Esophagus squamous epithelium (tissue), 5 donors: ENCODE measurements at regions not wholly inside any gene's neighbourhood (a gene's known extent, or its start where the extent isn't known, plus 50 kb on each side); places are given as distances from the start of the nearest gene placed in this dataset.

Experiments
- DNase-seq: peaks from one replicate; lab custom pipeline; 2025; lab: John Stamatoyannopoulos, UW
- H3K27ac ChIP-seq, 4 donors: fragments of 200-600 bp; sonication (generic); one replicate each; pipeline ENCODE4 v1.5.1; 2016 to 2019; ENCODE audit warnings: mild to moderate bottlenecking in 1 of 4
- H3K27me3 ChIP-seq, 4 donors: fragments of 200-600 bp; sonication (generic); 1 replicate in 3 of 4; 2 replicates in 1 of 4; pipeline versions ENCODE4 v1.5.1 to v1.6.0; 2017 to 2021; ENCODE audit warnings: antibody characterized with exemption in 1 of 4
- H3K36me3 ChIP-seq, 3 donors: fragments of 200-600 bp; sonication (generic); one replicate each; pipeline ENCODE4 v1.5.1; 2016 to 2019
- H3K4me1 ChIP-seq, 3 donors: fragments of 200-600 bp; sonication (generic); one replicate each; pipeline ENCODE4 v1.5.1; 2017 to 2019
- H3K4me3 ChIP-seq, 4 donors: fragments of 200-600 bp; sonication (generic); 1 replicate in 3 of 4; 2 replicates in 1 of 4; pipeline ENCODE4 v1.5.1; 2016 to 2019; ENCODE audit warnings: mild to moderate bottlenecking in 2 of 4, moderate library complexity in 1 of 4
- H3K9me3 ChIP-seq, 3 donors: fragments of 200-600 bp; sonication (generic); one replicate each; pipeline ENCODE4 v1.5.1; 2016 to 2019
- POLR2A ChIP-seq, 4 donors: fragments of 450-650 bp; IDR thresholded peaks; one replicate each; pipeline ENCODE4 v1.6.1; 2017; ENCODE audit warnings: antibody characterized with exemption in 4 of 4, mild to moderate bottlenecking in 4 of 4, moderate library complexity in 3 of 4
- WGBS, 2 donors: methylation state at CpG; one replicate each; pipeline ENCODE4 v1.1.5; 2018; 5-methylcytosine and 5-hydroxymethylcytosine counted together
- intact Hi-C: fragments of 100-400 bp; cut with DNase I; formaldehyde crosslinking; loops from one replicate; pipeline ENCODE4 v1.15.0; 2022
- TF ChIP-seq, protein P1 (sequence below), 6 experiments: fragments of 450-650 bp in 4 of 6; fragments of 200-600 bp in 2 of 6; sonication (generic) in 2 of 6; IDR thresholded peaks; one replicate each; pipeline ENCODE4 v1.5.1; 2016 to 2019; ENCODE audit warnings: antibody characterized with exemption in 6 of 6, mild to moderate bottlenecking in 4 of 6, moderate library complexity in 4 of 6
- donor health status: DM: yes; HTN: yes; CAD: no.

GRCh38 chr4:162366146-162366545, 202.3 kb upstream of the FSTL5 start:
- Histone ChIP-seq H3K27ac (no peak overlapping the region), H3K4me3 (no peak overlapping the region), H3K36me3 (no peaks in the 10 kb centered on the region), H3K9me3 (no peaks in the 10 kb centered on the region), H3K4me1 (no peaks in the 10 kb centered on the region), H3K27me3 (no peaks in the 10 kb centered on the region)
- intact Hi-C loops = no loop called here
- TF ChIP-seq, protein P1, sequence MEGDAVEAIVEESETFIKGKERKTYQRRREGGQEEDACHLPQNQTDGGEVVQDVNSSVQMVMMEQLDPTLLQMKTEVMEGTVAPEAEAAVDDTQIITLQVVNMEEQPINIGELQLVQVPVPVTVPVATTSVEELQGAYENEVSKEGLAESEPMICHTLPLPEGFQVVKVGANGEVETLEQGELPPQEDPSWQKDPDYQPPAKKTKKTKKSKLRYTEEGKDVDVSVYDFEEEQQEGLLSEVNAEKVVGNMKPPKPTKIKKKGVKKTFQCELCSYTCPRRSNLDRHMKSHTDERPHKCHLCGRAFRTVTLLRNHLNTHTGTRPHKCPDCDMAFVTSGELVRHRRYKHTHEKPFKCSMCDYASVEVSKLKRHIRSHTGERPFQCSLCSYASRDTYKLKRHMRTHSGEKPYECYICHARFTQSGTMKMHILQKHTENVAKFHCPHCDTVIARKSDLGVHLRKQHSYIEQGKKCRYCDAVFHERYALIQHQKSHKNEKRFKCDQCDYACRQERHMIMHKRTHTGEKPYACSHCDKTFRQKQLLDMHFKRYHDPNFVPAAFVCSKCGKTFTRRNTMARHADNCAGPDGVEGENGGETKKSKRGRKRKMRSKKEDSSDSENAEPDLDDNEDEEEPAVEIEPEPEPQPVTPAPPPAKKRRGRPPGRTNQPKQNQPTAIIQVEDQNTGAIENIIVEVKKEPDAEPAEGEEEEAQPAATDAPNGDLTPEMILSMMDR (IDR thresholded peaks at IDR 0.05) = no peak
- no peak for TF ChIP-seq POLR2A (IDR thresholded peaks at IDR 0.05)
- DNase-seq = no peak

DNA sequence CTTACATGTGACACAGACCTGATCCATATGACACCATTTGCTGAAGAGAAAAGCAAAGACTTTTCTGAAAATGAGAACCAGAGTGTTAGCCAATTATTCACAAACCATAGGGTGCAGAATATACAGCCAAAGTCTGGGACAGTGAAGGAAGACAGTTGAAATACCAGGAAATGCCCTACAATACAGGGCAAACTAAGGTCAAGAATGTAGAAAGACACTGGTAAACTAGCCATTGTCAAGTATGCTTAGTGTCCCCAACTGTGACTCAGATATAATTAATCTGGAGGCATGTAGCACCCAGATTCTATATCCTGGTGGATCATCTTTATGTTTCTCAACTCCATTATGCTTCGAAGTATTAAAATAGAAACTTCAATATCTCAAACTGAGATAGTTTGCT, 200.9 kb upstream of the FSTL5 start:
- no peak for DNase-seq
- intact Hi-C loops = no loop called here
- Histone ChIP-seq H3K27ac (no peak overlapping the region), H3K4me3 (no peak overlapping the region), H3K9me3 (no peaks in the 10 kb centered on the region), H3K27me3 (no peaks in the 10 kb centered on the region), H3K36me3 (no peaks in the 10 kb centered on the region), H3K4me1 (no peaks in the 10 kb centered on the region)
- whole genome bisulfite sequencing, 2 donors = 46 to 52% methylated on average over 1 of the region's 1 CpG
- no peak for TF ChIP-seq POLR2A (IDR thresholded peaks at IDR 0.05)
- TF ChIP-seq, protein P1 (IDR thresholded peaks at IDR 0.05) = no peak

GRCh38 chr4:162360369-162361149, 196.8 kb upstream of the FSTL5 start:
- Histone ChIP-seq H3K4me3 (no peak overlapping the region), H3K27me3 (no peaks in the 10 kb centered on the region), H3K36me3 (no peaks in the 10 kb centered on the region), H3K27ac (no peak overlapping the region), H3K4me1 (no peaks in the 10 kb centered on the region), H3K9me3 (no peaks in the 10 kb centered on the region)
- DNase-seq = no peak
- TF ChIP-seq POLR2A (IDR thresholded peaks at IDR 0.05) = no peak
- TF ChIP-seq, protein P1 (IDR thresholded peaks at IDR 0.05) = no peak
- intact Hi-C loops = no loop called here
- 62% methylated on average over 4 of the region's 4 CpGs for WGBS, 2 donors

DNA sequence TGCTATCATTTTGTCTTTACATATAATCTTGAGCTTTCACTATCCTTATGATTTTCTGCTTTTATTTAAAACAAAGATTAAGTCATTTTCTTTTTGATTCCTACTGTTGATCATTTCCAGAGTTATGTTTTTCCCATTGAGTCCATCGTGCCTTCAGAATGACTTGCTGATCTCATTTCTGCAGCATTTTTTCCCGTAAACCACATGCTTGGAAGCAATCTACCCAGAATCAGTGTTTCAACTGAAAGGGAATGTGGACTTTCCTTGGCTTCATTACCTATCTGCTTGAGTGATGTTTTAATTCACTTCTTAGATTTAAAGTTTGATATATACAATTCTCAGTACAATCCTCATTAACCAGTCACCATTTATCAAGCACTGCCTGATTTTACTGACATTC, 192.4 kb upstream of the FSTL5 start:
- intact Hi-C loops = no loop called here
- WGBS, 2 donors = 57 to 59% methylated on average over 2 of the region's 2 CpGs
- Histone ChIP-seq H3K36me3 (no peaks in the 10 kb centered on the region), H3K27me3 (no peaks in the 10 kb centered on the region), H3K4me3 (no peak overlapping the region), H3K27ac (no peak overlapping the region), H3K9me3 (no peaks in the 10 kb centered on the region), H3K4me1 (no peaks in the 10 kb centered on the region)
- DNase-seq = no peak
- no peak for TF ChIP-seq POLR2A (IDR thresholded peaks at IDR 0.05)
- TF ChIP-seq, protein P1 (IDR thresholded peaks at IDR 0.05) = no peak

GRCh38 chr4:162352580-162353107, 188.8 kb upstream of the FSTL5 start:
- H3K36me3 ChIP-seq = no peaks in the 10 kb centered on the region
- no peaks in the 10 kb centered on the region for H3K27me3 ChIP-seq
- intact Hi-C loops = no loop called here
- no peak for DNase-seq
- WGBS, 2 donors = 93 to 96% methylated on average over 1 of the region's 1 CpG
- no peak overlapping the region for H3K27ac ChIP-seq
- no peaks in the 10 kb centered on the region for H3K4me1 ChIP-seq
- no peak overlapping the region for H3K4me3 ChIP-seq
- TF ChIP-seq POLR2A (IDR thresholded peaks at IDR 0.05) = no peak
- TF ChIP-seq, protein P1 (IDR thresholded peaks at IDR 0.05) = no peak
- no peaks in the 10 kb centered on the region for H3K9me3 ChIP-seq
